Esophagus muscularis mucosa (tissue), 4 donors: ENCODE measurements at regions not wholly inside any gene's neighbourhood (a gene's known extent, or its start where the extent isn't known, plus 50 kb on each side); places are given as distances from the start of the nearest gene placed in this dataset.

Experiments used
- DNase-seq: peaks from one replicate; pipeline ENCODE4 v3.0.0-alpha.2; 2017; ENCODE audit errors: extremely low spot score
- H3K27ac ChIP-seq, 4 donors: fragments of 200-600 bp; sonication (generic); replicated peaks in 1 of 4; 1 replicate in 3 of 4; 2 replicates in 1 of 4; pipeline ENCODE4 v1.5.1; 2016 to 2019; ENCODE audit warnings: mild to moderate bottlenecking in 1 of 4
- H3K27me3 ChIP-seq, 4 donors: fragments of 200-600 bp; sonication (generic); one replicate each; pipeline versions ENCODE4 v1.5.1 to v1.6.0; 2016 to 2019
- H3K36me3 ChIP-seq, 4 donors: fragments of 200-600 bp; sonication (generic); one replicate each; pipeline ENCODE4 v1.5.1; 2016 to 2019
- H3K4me1 ChIP-seq, 4 donors: fragments of 200-600 bp; sonication (generic); one replicate each; pipeline ENCODE4 v1.5.1; 2016 to 2019
- H3K4me3 ChIP-seq, 4 donors: fragments of 200-600 bp; sonication (generic); 1 replicate in 2 of 4; 2 replicates in 2 of 4; pipeline ENCODE4 v1.5.1; 2016 to 2019; ENCODE audit warnings: mild to moderate bottlenecking in 4 of 4, moderate library complexity in 1 of 4
- H3K9me3 ChIP-seq, 4 donors: fragments of 200-600 bp; sonication (generic); 1 replicate in 3 of 4; 2 replicates in 1 of 4; pipeline ENCODE4 v1.5.1; 2016 to 2019
- CTCF ChIP-seq, 3 experiments: fragments of 200-600 bp in 2 of 3; fragments of 450-650 bp in 1 of 3; sonication (generic) in 2 of 3; IDR thresholded peaks; one replicate each; pipeline ENCODE4 v1.5.1; 2017 to 2019; ENCODE audit warnings: antibody characterized with exemption in 3 of 3, mild to moderate bottlenecking in 2 of 3, moderate library complexity in 1 of 3
- EP300 ChIP-seq: sonication (generic); formaldehyde crosslinking; IDR thresholded peaks from one replicate; pipeline ENCODE4 v1.6.1; 2017; ENCODE audit warnings: antibody characterized with exemption
- POLR2A ChIP-seq: fragments of 450-650 bp; IDR thresholded peaks from one replicate; pipeline ENCODE4 v1.6.1; 2017; ENCODE audit warnings: antibody characterized with exemption, moderate library complexity, mild to moderate bottlenecking, low read depth
- POLR2AphosphoS5 ChIP-seq, 2 donors: sonication (generic); formaldehyde crosslinking; IDR thresholded peaks; one replicate each; pipeline ENCODE4 v1.6.1; 2017; ENCODE audit warnings: antibody characterized with exemption in 2 of 2
- WGBS: methylation state at CpG from one replicate; pipeline ENCODE4 v1.1.5; 2018; 5-methylcytosine and 5-hydroxymethylcytosine counted together
- intact Hi-C: fragments of 100-400 bp; cut with DNase I; formaldehyde crosslinking; loops from one replicate; pipeline ENCODE4 v1.15.1; 2023

GRCh38 chr14:83830316-83830715 lies 1699.6 kb upstream of the FLRT2 start:
- H3K9me3 ChIP-seq = no peaks in the 10 kb centered on the region
- H3K4me1 ChIP-seq = no peaks in the 10 kb centered on the region
- no peak overlapping the region for H3K4me3 ChIP-seq
- H3K36me3 ChIP-seq = no peaks in the 10 kb centered on the region
- TF ChIP-seq POLR2AphosphoS5 (IDR thresholded peaks at IDR 0.05) (no peak), POLR2A (no peak), CTCF (IDR thresholded peaks at IDR 0.05) (no peak), EP300 (no peak)
- no peak overlapping the region for H3K27ac ChIP-seq
- whole genome bisulfite sequencing = 79% methylated on average over 2 of the region's 2 CpGs
- intact Hi-C loops = no loop called here
- DNase-seq = no peak
- H3K27me3 ChIP-seq = no peaks in the 10 kb centered on the region

DNA sequence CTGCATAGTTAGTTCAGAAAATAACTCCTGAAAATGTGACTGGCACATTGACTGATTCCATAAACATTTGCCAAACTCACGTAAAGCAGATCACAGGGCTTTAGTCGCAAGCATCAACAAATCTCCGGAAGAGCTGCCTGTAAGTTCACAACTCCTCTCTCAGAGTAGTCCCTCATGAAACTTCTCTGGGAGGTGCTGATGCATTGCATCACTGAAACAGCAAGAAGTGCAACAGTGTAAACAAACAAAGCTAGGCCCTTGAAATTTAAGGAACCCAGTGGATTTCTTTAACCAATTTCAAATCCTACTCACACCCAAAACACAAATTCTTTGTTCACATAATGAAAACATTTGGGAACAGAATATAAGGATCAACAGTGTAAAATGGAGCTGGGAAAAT lies 1691.7 kb upstream of the FLRT2 start:
- TF ChIP-seq POLR2AphosphoS5 (IDR thresholded peaks at IDR 0.05) (no peak), POLR2A (no peak), EP300 (no peak), CTCF (IDR thresholded peaks at IDR 0.05) (no peak)
- H3K27ac ChIP-seq = no peak overlapping the region
- no peaks in the 10 kb centered on the region for H3K4me1 ChIP-seq
- WGBS = 85% methylated on average over 3 of the region's 3 CpGs
- H3K4me3 ChIP-seq = no peak overlapping the region
- no peaks in the 10 kb centered on the region for H3K9me3 ChIP-seq
- H3K36me3 ChIP-seq = no peaks in the 10 kb centered on the region
- no peaks in the 10 kb centered on the region for H3K27me3 ChIP-seq
- intact Hi-C loops = no loop called here
- DNase-seq = no peak

DNA sequence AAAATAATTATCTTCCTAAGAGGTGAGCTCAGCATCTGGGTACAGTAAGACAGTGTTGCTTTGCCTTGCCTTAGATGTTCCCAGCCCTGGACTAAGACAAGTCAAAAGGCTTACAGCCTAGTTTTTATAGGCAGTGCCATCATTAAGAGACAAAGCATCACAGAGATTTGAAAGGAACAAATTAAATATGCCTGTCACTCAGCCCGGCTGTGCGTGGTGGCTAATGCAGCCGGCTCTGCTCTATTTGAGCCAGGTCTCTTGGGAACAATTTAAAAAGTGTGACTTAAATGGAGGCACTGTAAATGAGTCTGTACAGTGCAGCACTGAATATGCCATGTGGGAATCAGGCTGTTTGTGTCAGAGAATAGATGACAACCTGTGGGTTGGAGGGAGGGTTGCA lies 1687.4 kb upstream of the FLRT2 start:
- WGBS = 88% methylated on average over 3 of the region's 3 CpGs
- H3K4me3 ChIP-seq = no peak overlapping the region
- intact Hi-C loops = no loop called here
- no peaks in the 10 kb centered on the region for H3K9me3 ChIP-seq
- H3K27me3 ChIP-seq = no peaks in the 10 kb centered on the region
- no peak for DNase-seq
- no peaks in the 10 kb centered on the region for H3K36me3 ChIP-seq
- no peak overlapping the region for H3K27ac ChIP-seq
- TF ChIP-seq POLR2AphosphoS5 (IDR thresholded peaks at IDR 0.05) = no peak
- no peak for TF ChIP-seq POLR2A
- TF ChIP-seq CTCF (IDR thresholded peaks at IDR 0.05) = no peak
- no peak for TF ChIP-seq EP300
- H3K4me1 ChIP-seq = no peaks in the 10 kb centered on the region

DNA sequence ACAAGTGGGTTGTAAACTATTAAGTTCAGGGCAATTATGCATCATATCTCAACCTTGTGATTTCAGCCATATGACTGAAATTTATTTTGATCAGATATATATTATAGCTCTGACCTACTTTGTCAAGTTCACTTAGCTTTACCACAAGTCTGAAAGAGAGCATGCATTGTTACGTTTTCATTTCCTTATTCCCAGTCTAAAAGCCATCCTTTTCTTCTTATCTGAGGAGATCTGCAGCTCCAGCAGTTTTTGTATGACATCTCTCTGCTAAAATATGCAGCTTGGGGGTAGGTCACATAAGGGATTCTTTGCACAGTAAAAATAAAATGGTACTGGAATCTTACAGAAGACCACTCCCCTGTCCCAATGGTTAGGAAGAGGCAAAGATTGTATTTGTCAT lies 1682.8 kb upstream of the FLRT2 start:
- Histone ChIP-seq H3K4me3 (no peak overlapping the region), H3K36me3 (no peaks in the 10 kb centered on the region), H3K27ac (no peak overlapping the region), H3K9me3 (peaks cover 0 to 3% (median 0%) of the 10 kb centered on the region in 4 donors), H3K4me1 (no peaks in the 10 kb centered on the region), H3K27me3 (no peaks in the 10 kb centered on the region)
- no peak for DNase-seq
- TF ChIP-seq EP300 (no peak), POLR2A (no peak), CTCF (IDR thresholded peaks at IDR 0.05) (no peak), POLR2AphosphoS5 (IDR thresholded peaks at IDR 0.05) (no peak)
- intact Hi-C loops = no loop called here
- WGBS = 77% methylated on average over 1 of the region's 1 CpG

- Histone ChIP-seq H3K27me3 (no peaks in the 10 kb centered on the region), H3K27ac (no peak overlapping the region), H3K9me3 (peaks cover 0 to 3% (median 0%) of the 10 kb centered on the region in 4 donors), H3K4me3 (no peak overlapping the region), H3K36me3 (no peaks in the 10 kb centered on the region), H3K4me1 (no peaks in the 10 kb centered on the region)
- no peak for TF ChIP-seq CTCF (IDR thresholded peaks at IDR 0.05)
- TF ChIP-seq POLR2A = no peak
- TF ChIP-seq POLR2AphosphoS5 (IDR thresholded peaks at IDR 0.05) = no peak
- TF ChIP-seq EP300 = no peak
- 80% methylated on average over 5 of the region's 5 CpGs for WGBS
- intact Hi-C loops = no loop called here
- DNase-seq = no peak
These were observed 1679.9 kb upstream of the FLRT2 start for GRCh38 chr14:83850092-83850491.
